HCEC 1CT (cell line): ENCODE measurements at regions not wholly inside any gene's neighbourhood (a gene's known extent, or its start where the extent isn't known, plus 50 kb on each side); places are given as distances from the start of the nearest gene placed in this dataset.

Experiments used
- DNase-seq: peaks from one replicate; pipeline ENCODE4 v3.0.0-alpha.2; 2017

GRCh38 chr13:84238381-84238780 is 356.1 kb upstream of the SLITRK1 start:
- DNase-seq: no peak

- no peak for DNase-seq
Observed at GRCh38 chr13:84237143-84237542, 354.9 kb upstream of the SLITRK1 start.

DNA sequence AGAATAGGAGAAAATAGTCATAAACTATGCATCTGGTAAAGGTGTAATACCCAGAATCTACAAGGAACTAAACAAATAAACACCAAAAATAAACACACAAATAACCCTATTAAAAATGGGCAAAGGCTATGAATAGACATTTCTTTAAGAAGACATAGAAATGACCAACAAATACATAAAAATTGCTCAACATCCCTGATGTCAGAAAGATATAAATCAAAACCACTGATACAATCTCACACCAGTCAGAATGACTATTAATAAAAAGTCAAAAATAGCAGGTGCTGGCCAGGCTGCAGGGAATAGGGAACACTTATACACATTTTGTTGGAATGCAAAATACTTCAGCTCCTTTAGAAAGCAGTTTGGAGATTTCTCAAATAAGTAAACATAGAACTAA is 352.1 kb upstream of the SLITRK1 start:
- no peak for DNase-seq

GRCh38 chr13:84230568-84230967 is 348.3 kb upstream of the SLITRK1 start:
- no peak for DNase-seq

DNA sequence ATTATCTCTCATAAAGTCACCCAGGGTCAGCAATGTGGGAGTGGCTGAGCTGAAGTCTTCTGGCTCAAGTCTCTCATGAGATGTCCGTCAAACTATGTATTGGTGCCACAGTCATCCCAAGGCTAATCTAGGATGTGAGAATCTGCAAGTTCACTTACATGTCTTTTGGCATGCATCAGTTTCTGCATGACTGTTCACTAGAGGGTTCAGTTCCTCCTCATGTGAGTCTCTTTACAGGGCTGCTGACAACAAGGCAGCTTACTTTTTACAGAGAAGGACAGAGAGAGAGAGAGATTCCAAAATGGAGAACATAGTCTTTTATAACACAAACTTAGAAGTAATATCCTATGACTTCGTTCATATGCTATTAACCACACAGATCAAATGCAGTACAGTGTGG is 328.8 kb upstream of the SLITRK1 start:
- DNase-seq: no peak

- no peak for DNase-seq
Observed at GRCh38 chr13:84208246-84208910, 326.1 kb upstream of the SLITRK1 start.

- no peak for DNase-seq
Observed at GRCh38 chr13:84207509-84207908, 325.2 kb upstream of the SLITRK1 start.

- no peak for DNase-seq
Observed at GRCh38 chr13:84200971-84201370, 318.7 kb upstream of the SLITRK1 start.

- DNase-seq: peak; percentile 86
Observed at GRCh38 chr13:84192125-84192524, 309.9 kb upstream of the SLITRK1 start.

DNA sequence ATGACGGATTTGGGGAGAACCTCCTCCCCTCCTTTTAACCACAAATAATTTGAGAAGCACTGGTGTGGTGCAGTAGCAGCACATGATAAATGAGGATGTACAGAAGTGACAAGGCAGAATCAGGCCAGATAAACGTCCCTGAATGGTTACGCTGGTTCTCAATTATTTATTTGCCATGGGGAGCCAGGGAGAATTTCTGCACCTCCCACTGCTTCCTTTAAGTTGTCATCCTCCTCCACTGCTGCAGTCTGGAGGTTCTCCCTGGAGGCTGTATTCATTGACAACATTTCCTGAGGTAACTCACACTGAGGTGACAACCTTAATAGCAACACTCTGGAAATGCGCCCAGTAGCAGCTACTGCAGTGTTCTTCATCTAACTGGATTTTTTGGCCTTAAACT is 308.9 kb upstream of the SLITRK1 start:
- no peak for DNase-seq

DNA sequence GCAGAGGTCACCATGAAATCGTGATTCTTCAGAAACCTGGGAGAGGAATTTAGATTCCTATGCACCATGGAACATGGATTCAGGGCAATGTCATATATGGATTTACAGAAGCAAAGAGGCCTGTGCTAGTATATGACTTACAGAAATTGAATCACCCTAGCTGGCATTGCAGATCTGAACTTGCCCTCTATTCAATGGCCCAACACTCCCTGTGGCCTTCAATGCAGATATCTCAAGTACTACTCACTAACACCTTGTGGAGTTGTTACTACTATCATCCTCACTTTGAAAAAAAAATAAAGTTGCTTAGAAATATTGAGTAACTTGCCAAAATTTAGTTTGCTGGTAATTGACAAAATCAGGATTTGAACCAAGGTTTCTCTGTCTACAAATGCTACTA is 305.4 kb upstream of the SLITRK1 start:
- no peak for DNase-seq

DNA sequence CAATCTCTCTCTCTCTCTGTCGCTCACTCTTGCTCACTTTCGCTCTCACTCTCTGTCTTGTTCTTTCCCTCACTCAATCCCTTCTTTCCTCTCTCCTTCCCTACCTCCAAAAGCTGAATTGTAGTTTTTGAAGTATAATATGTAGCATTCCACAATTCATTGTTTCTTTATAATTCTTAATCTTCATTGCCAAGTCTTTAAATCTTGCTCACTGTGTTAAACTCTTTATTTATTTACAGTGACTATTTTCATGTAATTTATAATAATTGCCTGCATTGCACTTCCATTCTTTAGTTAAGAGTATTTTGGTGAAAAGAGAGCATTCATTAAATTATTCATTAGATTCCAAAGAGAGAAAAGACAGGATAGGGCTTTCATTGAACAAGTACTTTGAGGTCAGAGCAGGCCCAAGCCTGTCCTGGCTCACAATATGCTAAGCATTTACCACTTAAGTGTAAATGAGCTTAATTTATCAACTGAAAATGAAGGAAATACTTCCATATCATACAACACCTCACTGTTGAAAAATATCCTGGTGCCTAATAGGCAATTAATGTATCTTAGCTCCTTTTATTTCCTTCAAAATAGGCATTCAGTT is 257.4 kb upstream of the SLITRK1 start:
- no peak for DNase-seq

DNA sequence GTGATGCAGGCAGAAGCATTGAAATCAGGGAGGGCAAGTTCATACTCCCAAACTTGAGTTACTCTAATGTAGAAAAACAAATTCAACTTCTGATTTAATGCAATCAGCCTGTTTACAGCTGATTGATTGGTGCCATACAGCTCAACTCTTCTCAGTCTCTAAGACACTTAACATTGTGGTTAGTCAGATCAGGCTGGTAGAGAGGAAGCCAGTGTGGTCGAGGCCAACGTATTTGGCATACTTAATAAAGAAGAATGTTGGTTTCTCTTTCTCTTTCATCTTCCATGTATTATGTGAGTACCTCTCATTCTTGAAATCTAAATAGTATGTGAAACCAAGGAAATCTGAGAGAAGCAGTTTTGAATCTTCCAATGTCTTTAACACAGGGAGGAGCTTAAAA is 255.0 kb upstream of the SLITRK1 start:
- no peak for DNase-seq

GRCh38 chr13:84136582-84136981 is 254.3 kb upstream of the SLITRK1 start:
- DNase-seq: no peak

DNA sequence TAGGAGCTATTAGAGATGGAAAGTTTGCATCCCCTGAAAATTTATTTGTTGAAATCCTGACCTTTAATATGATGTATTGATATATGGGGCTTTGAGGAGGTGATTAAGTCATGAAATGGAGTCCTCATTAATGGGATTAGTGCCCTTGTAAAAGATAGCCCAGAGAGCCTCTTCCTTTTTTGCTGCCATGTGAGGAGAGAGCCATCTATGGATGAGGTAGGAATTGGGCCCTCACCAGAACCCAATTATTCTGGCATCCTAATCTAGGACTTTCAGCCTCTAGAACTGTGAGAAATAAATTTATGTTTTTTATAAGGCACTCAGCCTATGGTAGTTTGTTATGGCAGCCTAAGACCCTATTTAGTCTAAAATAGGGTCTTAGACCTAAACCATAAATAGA is 250.2 kb upstream of the SLITRK1 start:
- no peak for DNase-seq

DNA sequence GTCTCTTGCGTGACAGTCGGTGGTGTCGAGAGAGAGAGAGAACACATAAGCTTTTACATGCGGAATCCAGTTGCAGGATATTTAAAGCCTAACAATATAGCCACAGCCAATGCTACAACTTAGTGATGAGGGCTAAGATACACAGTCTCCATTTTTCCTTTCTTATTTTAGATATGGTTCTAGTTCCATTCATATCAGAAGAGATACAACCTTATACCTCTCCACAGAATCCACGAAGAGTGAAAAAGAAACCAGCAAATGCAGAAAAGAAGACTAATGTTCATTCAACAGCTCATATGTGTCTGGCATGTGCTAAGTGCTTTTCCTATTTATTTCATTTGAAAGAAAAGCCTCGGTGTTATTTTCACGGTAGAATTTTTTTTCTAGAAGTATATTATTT is 249.0 kb upstream of the SLITRK1 start:
- no peak for DNase-seq

GRCh38 chr13:84130495-84131114 is 248.3 kb upstream of the SLITRK1 start:
- DNase-seq: no peak

DNA sequence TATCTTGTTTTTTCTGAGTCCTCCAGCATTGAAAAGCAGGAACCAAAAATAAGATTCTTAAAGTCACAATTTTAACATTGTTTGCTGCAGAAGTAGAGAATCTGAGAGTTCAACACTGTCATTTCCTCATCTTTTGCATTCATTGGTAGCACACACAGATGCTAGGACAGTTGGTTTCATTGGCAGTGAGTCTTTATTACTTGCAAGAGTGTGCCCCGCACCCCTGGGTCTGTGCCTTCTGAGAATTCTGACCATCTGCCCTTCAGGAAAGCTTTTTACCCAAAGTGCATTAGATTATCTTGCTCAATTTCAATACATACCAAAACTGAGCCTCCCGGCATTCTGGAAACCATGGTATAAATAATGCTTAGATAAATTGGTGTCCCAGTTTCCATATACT is 247.7 kb upstream of the SLITRK1 start:
- no peak for DNase-seq

GRCh38 chr13:84127597-84128128 is 245.4 kb upstream of the SLITRK1 start:
- DNase-seq: no peak

DNA sequence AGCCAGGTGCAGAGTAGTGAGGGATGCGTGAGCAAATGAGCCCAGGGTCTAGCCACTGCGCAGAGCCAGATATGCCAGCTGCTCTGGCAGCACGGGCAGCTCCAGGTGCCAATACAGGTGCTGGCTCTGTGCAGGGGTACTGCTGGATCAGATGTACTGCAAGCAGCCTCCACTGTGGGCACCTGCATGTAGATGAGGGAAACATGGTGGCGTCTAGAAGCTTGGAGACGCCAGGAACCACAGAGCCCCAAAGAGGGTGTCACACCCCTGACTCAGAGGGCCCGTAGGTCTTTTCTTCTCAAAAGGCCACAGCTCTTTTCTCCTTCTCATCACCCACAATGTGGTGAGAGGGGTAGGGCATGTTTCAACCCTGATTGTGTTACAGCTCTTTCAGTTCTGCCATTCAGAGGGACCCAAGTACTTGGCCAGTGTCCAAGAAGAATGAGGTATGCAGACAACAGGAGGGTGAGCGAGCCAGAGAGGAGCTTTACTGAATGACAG is 244.4 kb upstream of the SLITRK1 start:
- no peak for DNase-seq

- no peak for DNase-seq
Observed at GRCh38 chr13:84121456-84121855, 239.2 kb upstream of the SLITRK1 start.

DNA sequence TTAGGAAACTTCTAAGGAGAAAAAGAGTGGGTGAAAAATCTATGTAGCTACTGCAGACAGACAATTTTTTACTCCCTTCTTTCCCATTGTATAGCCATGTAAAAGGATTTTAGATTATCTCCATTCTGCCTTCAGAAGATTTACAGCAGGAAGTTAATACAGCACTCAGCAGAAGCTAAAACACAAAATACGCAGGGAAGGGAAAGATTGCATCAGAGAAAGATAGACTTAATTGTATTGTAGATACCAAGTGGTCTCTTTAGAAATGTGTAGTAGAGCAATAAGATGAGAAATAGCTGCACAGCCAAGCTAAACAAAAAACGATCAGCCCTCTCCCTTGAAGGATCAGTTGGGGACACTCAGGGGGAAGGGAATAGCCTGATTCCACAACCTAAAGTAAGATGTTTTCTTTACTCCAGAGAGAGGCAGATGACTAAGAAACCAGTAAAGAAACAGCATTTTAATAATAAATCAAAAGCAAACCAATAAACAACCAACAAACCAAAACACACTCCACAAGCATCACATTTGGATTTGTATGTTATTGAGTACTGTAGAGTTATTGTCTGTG is 236.7 kb upstream of the SLITRK1 start:
- no peak for DNase-seq

- no peak for DNase-seq
Observed at GRCh38 chr13:84098273-84098672, 216.0 kb upstream of the SLITRK1 start.

DNA sequence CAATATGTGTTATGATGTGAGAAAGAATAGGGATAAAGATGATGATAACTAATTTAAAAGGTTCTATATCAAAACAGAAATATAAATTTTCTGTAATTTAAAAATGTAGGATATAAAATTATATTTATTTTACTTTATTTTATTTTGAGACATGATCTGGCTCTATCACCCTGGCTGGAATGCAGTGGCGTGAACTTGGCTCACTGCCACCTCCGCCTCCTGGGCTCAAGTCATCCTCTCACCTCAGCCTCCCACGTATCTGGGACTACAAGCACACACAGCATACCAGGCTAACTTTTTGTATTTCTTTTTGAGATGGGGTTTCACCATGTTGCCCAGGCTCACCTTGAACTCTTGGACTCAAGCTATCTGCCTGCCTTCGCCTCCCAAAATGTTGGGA is 214.9 kb upstream of the SLITRK1 start:
- DNase-seq: no peak
